NAMALWA (cell line): ENCODE measurements at regions not wholly inside any gene's neighbourhood (a gene's known extent, or its start where the extent isn't known, plus 50 kb on each side); places are given as distances from the start of the nearest gene placed in this dataset.
A peak's percentile ranks its signal among the peaks of the same experiment; 100 is the strongest.
"Not testable (repeated sequence)": the region's sequence is repeated elsewhere in the genome, so short reads cannot be mapped to it uniquely, and the experiment has no call there.

Experiments used
- DNase-seq: peaks from one replicate; pipeline ENCODE4 v3.0.0-alpha.2; 2015; ENCODE audit warnings: low spot score

GRCh38 chr12:33026791-33027190 is 130.2 kb upstream of the PKP2 start:
- no peak for DNase-seq

- not testable (repeated sequence) for DNase-seq
Observed at GRCh38 chr12:33022724-33023123, 126.1 kb upstream of the PKP2 start.

DNA sequence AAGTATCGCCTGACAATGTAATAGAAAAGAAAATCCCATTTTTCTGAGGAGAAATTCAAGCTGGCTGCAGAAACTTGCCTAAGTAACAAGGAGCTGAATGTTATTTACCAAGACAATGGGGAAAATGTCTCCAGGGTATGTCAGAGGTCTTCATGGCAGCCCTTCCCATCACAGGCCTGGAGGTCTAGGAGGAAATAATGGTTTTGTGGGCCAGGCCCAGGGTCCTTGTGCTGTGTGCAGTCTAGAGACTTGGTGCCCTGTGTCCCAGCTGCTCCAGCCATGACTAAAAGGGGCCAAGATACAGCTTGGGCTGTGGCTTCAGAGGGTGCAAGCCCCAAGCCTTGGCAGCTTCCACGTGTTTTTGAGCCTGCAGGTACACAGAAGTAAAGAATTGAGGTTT is 120.5 kb upstream of the PKP2 start:
- not testable (repeated sequence) for DNase-seq

DNA sequence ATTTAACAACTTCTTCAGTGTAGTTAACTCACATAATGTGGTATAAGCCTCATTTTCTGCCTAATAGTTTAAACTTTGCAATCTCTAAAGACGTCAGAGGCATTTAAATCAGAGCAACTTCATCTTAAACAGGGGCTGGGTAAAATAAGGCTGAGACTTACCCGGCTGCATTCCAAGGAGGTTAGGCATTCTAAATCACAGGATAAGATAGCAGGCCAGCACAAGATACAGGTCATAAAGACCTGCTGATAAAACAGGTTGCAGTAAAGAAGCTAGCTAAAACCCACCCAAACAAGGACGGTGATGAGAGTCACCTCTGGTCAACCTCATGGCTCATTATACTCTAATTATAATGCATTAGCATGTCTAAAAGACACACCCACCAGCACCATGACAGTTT is 115.6 kb upstream of the PKP2 start:
- DNase-seq: no peak

- no peak for DNase-seq
Observed at GRCh38 chr12:33006106-33006505, 109.5 kb upstream of the PKP2 start.

DNA sequence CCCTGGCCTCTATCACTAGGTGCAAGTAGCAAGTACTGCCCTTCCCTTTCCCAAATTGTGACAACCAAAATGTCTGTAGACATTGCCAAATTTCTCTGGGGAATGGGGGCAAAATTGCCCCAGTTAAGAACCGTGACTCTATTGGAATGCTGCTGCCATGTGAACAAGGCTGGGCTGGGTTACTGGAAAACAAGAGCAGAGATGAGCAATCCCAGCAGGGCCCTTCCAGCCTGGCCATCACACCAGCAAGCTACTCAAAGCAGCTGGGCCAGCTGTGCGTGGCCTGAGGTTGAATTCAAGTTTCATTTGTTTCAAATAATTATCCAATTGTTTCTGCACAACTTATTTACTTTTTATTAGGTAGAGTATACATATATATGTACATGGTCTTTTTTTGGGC is 103.4 kb upstream of the PKP2 start:
- DNase-seq: no peak

GRCh38 chr12:32997471-32997870 is 100.9 kb upstream of the PKP2 start:
- no peak for DNase-seq

- DNase-seq: no peak
Observed at GRCh38 chr12:32995623-32996022, 99.0 kb upstream of the PKP2 start.

DNA sequence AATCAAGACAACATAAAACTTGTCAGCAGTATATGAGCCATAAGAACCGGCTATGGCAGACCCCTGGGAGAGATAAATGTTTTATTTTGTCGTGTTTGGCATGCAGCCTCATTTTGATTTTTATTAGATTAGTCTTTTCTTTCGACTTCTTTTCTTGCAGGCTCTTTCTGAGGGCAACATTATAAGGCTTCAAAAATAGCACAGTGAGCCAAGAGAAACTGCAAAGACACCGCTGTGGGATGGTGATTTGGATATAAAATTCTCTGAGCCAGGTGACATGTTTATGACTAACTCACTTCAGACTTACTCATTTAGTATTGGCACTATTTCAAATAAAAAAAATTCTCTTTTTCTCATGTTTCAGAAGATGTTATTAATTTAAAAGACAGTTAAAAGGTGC is 96.8 kb upstream of the PKP2 start:
- no peak for DNase-seq

- DNase-seq: no peak
Observed at GRCh38 chr12:32989705-32990104, 93.1 kb upstream of the PKP2 start.

DNA sequence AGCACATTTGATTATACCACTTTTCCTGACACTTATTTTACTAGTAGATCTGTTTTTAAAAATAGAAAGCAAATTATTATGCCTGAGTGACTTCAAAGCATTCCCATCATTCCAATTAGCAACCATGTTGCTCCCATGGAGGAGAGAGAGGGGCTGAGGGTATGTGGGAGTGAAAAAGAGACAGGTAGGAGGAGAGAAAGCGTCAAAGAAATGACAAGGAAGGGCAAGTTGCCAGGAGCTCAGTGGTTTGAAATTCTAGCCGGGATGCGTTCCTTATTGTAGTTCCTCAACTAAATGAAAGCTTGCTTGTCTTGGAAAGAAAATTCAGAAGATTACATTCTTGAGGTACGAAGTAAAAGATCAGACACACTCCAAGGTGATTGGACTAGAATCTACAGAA is 92.4 kb upstream of the PKP2 start:
- DNase-seq: no peak

DNA sequence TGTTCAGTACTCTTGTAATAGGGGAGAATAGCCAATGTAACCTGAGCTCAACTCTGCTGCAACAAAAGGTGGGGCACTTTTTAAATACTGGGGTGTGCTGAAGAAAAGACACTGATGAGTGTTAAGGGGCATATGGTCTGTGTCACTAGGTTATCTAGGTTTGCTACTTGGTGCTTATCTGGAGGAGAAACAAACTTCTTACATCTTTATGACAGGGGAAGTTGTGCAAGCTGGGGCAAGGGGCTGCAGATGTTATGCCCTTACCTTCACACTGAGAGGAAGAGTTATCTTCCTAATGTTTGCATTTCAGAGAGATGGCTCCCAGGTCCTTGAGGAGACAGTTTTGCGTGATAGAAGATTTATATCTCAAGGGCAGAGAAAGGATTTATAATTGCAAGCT is 90.9 kb upstream of the PKP2 start:
- no peak for DNase-seq

DNA sequence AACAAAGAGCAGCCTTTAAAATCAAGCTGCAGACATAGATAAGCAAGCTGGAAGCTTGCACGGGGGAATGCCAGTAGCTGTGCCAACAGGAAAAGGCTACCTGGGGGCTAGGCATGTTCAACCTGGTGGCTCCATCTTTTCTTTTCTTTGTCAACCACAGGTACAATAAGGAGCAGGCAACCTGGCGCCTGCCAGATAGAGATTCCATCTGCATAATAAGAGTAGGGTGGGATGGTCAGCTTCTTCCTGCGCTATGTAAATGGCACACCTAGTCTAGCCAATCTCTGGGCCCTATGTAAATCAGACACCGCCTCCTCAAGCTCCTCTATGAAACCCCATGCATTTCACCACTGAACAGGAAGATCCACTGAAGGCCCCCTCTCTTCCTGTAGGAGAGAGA is 87.4 kb upstream of the PKP2 start:
- DNase-seq: peak; percentile 20

GRCh38 chr12:32983332-32983731 is 86.8 kb upstream of the PKP2 start:
- no peak for DNase-seq

- DNase-seq: no peak
Observed at GRCh38 chr12:32981139-32981538, 84.6 kb upstream of the PKP2 start.

- DNase-seq: no peak
Observed at GRCh38 chr12:32975122-32975521, 78.5 kb upstream of the PKP2 start.

DNA sequence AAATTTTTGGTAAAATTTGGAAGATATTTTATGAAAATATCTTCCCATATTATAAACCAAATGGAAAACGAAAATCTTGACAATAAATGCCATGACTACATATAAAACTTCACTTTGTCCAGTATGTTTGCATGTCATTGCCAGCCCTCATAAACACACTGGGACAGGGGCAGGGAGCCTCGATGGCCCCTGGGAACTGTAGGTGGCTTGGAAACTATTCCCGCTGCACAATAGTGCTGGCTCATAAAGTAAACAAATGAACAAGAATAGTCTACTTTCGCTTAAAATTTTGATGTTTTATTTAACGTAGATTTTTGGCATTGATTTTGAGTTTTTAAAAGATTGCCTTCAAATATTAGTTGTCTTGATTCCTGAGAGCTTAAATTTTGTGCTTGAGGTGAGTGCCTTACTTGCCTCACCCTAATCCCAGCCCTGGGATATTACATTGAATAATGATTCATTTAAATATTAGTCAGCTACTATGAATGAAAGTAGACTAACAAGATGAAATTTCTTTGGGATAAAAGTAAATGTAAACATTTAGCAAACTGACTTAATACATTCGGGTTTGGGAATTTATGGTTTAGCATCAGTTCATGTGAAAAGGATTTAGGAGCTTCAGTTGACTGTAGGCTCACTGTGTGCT is 74.0 kb upstream of the PKP2 start:
- DNase-seq: no peak

DNA sequence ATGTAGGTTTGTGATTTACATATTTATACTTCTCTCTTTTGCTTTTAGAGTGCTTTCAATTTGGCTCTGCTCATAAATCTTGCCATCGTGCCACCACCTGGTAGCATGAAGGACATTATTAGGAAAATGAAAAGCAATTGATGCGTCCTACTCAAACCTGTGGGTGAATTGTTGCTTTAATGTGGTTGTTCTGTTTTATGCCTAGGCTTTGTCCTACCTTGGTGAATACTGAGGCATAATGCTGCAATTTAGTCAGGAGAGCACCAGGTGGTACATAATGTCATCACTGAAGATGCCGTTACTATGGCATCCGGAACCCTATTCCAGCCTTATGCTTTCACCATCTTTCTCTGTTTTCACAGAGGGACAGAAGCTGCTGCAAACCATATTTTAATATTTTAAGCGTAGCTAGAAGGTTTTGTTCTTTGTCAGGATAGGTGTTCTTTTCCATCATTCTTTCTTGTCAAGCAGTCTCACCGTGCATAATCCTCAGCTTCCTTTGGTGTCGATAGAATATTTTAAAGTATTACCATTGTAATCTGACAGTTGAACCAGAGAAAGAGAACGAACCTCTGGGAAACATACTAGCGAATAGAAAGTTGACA is 68.5 kb upstream of the PKP2 start:
- DNase-seq: no peak

GRCh38 chr12:32956418-32956817 is 59.8 kb upstream of the PKP2 start:
- DNase-seq: not testable (repeated sequence)

GRCh38 chr12:32952681-32953080 is 56.1 kb upstream of the PKP2 start:
- DNase-seq: no peak

DNA sequence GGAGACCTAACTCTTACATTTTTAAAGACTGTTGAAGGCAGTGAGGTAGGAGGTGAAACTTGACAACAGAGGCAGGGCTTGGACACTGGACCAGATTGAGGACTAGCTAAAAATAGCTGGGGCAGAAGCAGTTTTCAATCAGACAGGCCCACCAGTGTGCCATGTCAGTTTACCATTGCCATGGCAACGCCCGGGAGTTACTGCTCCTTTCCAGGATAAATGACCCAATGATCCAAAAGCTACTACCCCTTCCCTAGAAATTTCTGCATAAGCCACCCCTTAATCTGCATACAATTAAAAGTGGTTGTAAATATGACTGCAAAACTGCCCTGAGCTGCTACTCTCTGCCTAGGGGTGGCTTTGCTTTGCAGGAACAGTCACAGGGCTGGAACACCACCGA is 53.2 kb upstream of the PKP2 start:
- DNase-seq: no peak

DNA sequence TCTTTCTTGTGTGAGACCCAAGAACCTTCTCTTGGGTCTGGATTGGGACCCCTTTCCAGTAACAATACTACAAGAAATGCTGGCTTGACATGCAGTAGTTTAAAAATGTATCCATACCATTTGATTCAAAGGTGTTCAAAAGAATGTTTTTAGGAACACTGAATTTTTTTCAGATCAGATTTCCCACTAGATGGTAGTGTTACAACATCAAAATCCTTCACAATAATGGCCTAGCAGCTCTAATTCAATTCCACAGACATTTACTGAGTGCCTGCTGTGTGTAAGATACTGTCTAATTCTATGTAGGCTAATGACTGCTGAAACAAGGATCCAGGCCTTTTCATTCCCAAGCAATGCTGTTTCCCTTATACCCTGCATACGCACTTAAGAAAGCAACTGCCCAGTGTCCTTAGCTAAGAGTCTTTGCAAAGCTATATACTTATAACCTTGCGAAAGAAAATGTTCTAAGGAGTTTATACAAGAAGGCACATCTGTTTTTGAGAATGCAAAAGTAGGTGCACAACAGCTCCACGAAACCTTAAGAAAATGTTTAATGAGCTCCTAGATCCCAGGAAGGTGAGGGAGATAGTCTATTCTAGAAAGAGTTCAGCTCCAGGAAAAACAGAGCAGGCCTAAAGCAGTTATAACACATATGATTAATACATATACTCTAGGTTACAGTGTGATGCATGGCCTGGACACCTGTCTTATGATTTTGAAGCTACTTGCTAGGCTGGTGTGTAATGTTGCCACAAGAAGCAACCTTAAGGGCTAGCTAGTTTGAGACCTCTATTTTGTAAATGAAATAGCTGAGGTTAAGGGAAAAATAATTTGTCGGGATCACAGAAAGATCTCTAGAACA is 50.9 kb upstream of the PKP2 start:
- DNase-seq: peak; percentile 41

DNA sequence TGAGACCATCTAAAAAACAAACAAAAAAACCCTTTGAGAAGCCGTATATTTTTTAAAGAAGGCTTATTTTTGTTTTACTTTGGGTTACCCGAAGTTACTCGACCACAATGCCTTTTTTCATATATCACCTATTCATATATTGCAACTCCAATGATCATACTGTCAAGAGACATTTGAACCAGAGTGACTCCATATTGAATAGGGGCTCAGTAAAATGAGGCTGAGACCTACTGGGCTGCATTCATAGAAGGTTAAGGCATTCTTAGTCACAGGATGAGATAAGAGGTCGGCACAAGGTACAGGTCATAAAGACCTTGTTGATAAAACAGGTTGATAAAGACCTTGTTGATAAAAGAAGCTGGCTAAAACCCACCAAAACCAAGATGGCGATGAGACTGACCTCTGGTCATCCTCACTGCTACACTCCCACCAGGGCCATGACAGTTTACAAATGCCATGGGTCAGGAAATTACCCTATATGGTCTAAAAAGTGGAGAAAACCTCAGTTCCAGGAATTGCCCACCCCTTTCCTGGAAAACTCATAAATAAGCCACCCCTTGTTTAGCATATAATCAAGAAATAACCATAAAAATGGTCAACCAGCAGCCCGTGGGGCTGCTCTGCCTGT is 50.0 kb upstream of the PKP2 start:
- DNase-seq: no peak
